Stomach (tissue), 4 donors: ENCODE measurements at regions not wholly inside any gene's neighbourhood (a gene's known extent, or its start where the extent isn't known, plus 50 kb on each side); places are given as distances from the start of the nearest gene placed in this dataset.

ENCODE experiments used
- POLR2A ChIP-seq, 4 donors: fragments of 450-650 bp; IDR thresholded peaks; one replicate each; pipeline ENCODE4 v1.6.1; 2016; ENCODE audit warnings: antibody characterized with exemption in 4 of 4, control low read depth in 2 of 4, mild to moderate bottlenecking in 1 of 4, moderate library complexity in 1 of 4
- POLR2AphosphoS5 ChIP-seq, 3 donors: sonication (generic); formaldehyde crosslinking; IDR thresholded peaks; one replicate each; pipeline ENCODE4 v1.6.1; 2016; ENCODE audit warnings: antibody characterized with exemption in 3 of 3
- TF ChIP-seq, protein P1 (sequence below), 7 experiments: fragments of 450-650 bp in 4 of 7; fragments of 200-600 bp in 3 of 7; sonication (generic) in 3 of 7; IDR thresholded peaks; one replicate each; pipeline ENCODE4 v1.5.1; 2016 to 2019; ENCODE audit warnings: antibody characterized with exemption in 7 of 7, control low read depth in 2 of 7, mild to moderate bottlenecking in 1 of 7

DNA sequence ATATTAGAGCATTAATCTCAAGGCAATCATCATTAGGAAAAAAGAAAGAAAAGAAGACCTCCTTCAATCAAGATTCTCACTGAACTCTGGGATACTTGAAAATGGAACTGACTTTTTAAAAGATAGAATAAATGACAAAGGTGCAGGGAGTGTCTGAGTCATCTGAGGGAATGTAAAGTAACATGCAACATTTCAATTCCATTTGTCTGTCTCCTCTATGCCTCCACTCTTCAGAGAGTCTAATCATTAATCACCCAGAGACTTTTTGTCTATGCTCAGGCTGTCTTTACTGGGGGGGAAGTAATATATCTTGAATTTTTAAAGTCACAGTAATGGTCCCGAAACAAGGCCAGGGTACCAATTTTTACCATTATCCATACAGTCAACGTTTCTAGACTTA lies 55.0 kb upstream of the PACRGL start:
- no peak for TF ChIP-seq POLR2A (IDR thresholded peaks at IDR 0.05)
- TF ChIP-seq, protein P1, sequence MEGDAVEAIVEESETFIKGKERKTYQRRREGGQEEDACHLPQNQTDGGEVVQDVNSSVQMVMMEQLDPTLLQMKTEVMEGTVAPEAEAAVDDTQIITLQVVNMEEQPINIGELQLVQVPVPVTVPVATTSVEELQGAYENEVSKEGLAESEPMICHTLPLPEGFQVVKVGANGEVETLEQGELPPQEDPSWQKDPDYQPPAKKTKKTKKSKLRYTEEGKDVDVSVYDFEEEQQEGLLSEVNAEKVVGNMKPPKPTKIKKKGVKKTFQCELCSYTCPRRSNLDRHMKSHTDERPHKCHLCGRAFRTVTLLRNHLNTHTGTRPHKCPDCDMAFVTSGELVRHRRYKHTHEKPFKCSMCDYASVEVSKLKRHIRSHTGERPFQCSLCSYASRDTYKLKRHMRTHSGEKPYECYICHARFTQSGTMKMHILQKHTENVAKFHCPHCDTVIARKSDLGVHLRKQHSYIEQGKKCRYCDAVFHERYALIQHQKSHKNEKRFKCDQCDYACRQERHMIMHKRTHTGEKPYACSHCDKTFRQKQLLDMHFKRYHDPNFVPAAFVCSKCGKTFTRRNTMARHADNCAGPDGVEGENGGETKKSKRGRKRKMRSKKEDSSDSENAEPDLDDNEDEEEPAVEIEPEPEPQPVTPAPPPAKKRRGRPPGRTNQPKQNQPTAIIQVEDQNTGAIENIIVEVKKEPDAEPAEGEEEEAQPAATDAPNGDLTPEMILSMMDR (IDR thresholded peaks at IDR 0.05) = no peak
- TF ChIP-seq POLR2AphosphoS5 (IDR thresholded peaks at IDR 0.05) = no peak
